Left lung (tissue), 4 donors: ENCODE measurements at regions not wholly inside any gene's neighbourhood (a gene's known extent, or its start where the extent isn't known, plus 50 kb on each side); places are given as distances from the start of the nearest gene placed in this dataset.

Experiments used
- ATAC-seq: fragments of 200-7000 bp; cut with Tn5 transposase; one replicate; pipeline ENCODE4 v1.9.1; 2020; ENCODE audit warnings: moderate library complexity
- DNase-seq, 4 donors: peaks; one replicate each; pipeline ENCODE4 v3.0.0-alpha.2; 2013 to 2020
- H3K27ac ChIP-seq, 2 donors: fragments of 200-600 bp; sonication (generic) in 1 of 2; one replicate each; pipeline versions ENCODE4 v1.5.0 to v1.8.0; 2020 to 2021
- H3K27me3 ChIP-seq, 2 donors: fragments of 200-600 bp; sonication (generic) in 1 of 2; one replicate each; pipeline versions ENCODE4 v1.5.0 to v1.8.0; 2020 to 2021
- H3K36me3 ChIP-seq, 2 donors: fragments of 200-600 bp; sonication (generic) in 1 of 2; one replicate each; pipeline versions ENCODE4 v1.5.0 to v1.8.0; 2020 to 2021
- H3K4me1 ChIP-seq, 2 donors: fragments of 200-600 bp; one replicate each; pipeline ENCODE4 v1.8.0; 2021
- H3K4me3 ChIP-seq, 2 donors: fragments of 200-600 bp; sonication (generic) in 1 of 2; one replicate each; pipeline versions ENCODE4 v1.5.0 to v1.8.0; 2020 to 2021; ENCODE audit warnings: mild to moderate bottlenecking in 1 of 2
- H3K9me3 ChIP-seq, 2 donors: fragments of 200-600 bp; sonication (generic) in 1 of 2; one replicate each; pipeline versions ENCODE4 v1.5.0 to v1.8.0; 2020 to 2021
- CTCF ChIP-seq, 2 donors: fragments of 200-600 bp; sonication (generic) in 1 of 2; IDR thresholded peaks; one replicate each; pipeline versions ENCODE4 v1.5.0 to v1.8.0; 2021; ENCODE audit warnings: antibody characterized with exemption in 2 of 2
- intact Hi-C, 2 donors: fragments of 100-400 bp; cut with DNase I; formaldehyde crosslinking; loops; one replicate each; pipeline versions ENCODE4 v1.11.2 to v1.14.2; 2022
- donor health status: DM: no; HTN: yes; CAD: no.
- donor health status: DM: no; HTN: no; CAD: no.

GRCh38 chr1:59124166-59124565 lies 172.7 kb upstream of the FGGY start:
- DNase-seq (no peak), ATAC-seq (no peak)
- no peak for TF ChIP-seq CTCF (IDR thresholded peaks at IDR 0.05)

GRCh38 chr1:59125154-59125553 lies 171.7 kb upstream of the FGGY start:
- no peak overlapping the region for H3K27ac ChIP-seq
- no peak for DNase-seq
- no peak for ATAC-seq
- H3K36me3 ChIP-seq: no peaks in the 10 kb centered on the region
- no peaks in the 10 kb centered on the region for H3K4me1 ChIP-seq
- intact Hi-C loops: no loop called here
- no peak overlapping the region for H3K4me3 ChIP-seq
- no peak for TF ChIP-seq CTCF (IDR thresholded peaks at IDR 0.05)
- no peaks in the 10 kb centered on the region for H3K9me3 ChIP-seq
- no peaks in the 10 kb centered on the region for H3K27me3 ChIP-seq

More at GRCh38 chr1:59124166-59124565, 172.7 kb upstream of the FGGY start:
- Histone ChIP-seq H3K27ac (no peak overlapping the region), H3K9me3 (no peaks in the 10 kb centered on the region), H3K4me1 (no peaks in the 10 kb centered on the region), H3K27me3 (no peaks in the 10 kb centered on the region), H3K4me3 (no peak overlapping the region), H3K36me3 (no peaks in the 10 kb centered on the region)
- intact Hi-C loops: no loop called here

GRCh38 chr1:59125676-59126320 lies 171.1 kb upstream of the FGGY start:
- TF ChIP-seq CTCF (IDR thresholded peaks at IDR 0.05): no peak
- Histone ChIP-seq H3K27ac (no peak overlapping the region), H3K4me3 (no peak overlapping the region), H3K9me3 (no peaks in the 10 kb centered on the region), H3K27me3 (no peaks in the 10 kb centered on the region), H3K4me1 (no peaks in the 10 kb centered on the region), H3K36me3 (no peaks in the 10 kb centered on the region)
- ATAC-seq (no peak), DNase-seq (no peak)
- intact Hi-C loops: no loop called here

- no peaks in the 10 kb centered on the region for H3K9me3 ChIP-seq
- no peaks in the 10 kb centered on the region for H3K4me1 ChIP-seq
- intact Hi-C loops: no loop called here
- TF ChIP-seq CTCF (IDR thresholded peaks at IDR 0.05): no peak
- DNase-seq: no peak
- no peaks in the 10 kb centered on the region for H3K27me3 ChIP-seq
- H3K27ac ChIP-seq: no peak overlapping the region
- H3K4me3 ChIP-seq: no peak overlapping the region
- H3K36me3 ChIP-seq: no peaks in the 10 kb centered on the region
- ATAC-seq: no peak
Observed at GRCh38 chr1:59126366-59126765, 170.5 kb upstream of the FGGY start.

- no peak for TF ChIP-seq CTCF (IDR thresholded peaks at IDR 0.05)
- H3K4me1 ChIP-seq: no peaks in the 10 kb centered on the region
- no peaks in the 10 kb centered on the region for H3K9me3 ChIP-seq
- DNase-seq: no peak
- H3K27ac ChIP-seq: no peak overlapping the region
- intact Hi-C loops: no loop called here
- no peaks in the 10 kb centered on the region for H3K27me3 ChIP-seq
- no peak overlapping the region for H3K4me3 ChIP-seq
- H3K36me3 ChIP-seq: no peaks in the 10 kb centered on the region
- no peak for ATAC-seq
Observed at GRCh38 chr1:59128239-59128736, 168.6 kb upstream of the FGGY start.
